HG03045 (cell line): ENCODE measurements at regions not wholly inside any gene's neighbourhood (a gene's known extent, or its start where the extent isn't known, plus 50 kb on each side); places are given as distances from the start of the nearest gene placed in this dataset.

Source experiments
- ATAC-seq: cut with Tn5 transposase; IDR thresholded peaks from one replicate; pipeline ENCODE4 v1.9.1; 2021; ENCODE audit warnings: mild to moderate bottlenecking, moderate library complexity; ENCODE audit not compliant: unreplicated experiment

DNA sequence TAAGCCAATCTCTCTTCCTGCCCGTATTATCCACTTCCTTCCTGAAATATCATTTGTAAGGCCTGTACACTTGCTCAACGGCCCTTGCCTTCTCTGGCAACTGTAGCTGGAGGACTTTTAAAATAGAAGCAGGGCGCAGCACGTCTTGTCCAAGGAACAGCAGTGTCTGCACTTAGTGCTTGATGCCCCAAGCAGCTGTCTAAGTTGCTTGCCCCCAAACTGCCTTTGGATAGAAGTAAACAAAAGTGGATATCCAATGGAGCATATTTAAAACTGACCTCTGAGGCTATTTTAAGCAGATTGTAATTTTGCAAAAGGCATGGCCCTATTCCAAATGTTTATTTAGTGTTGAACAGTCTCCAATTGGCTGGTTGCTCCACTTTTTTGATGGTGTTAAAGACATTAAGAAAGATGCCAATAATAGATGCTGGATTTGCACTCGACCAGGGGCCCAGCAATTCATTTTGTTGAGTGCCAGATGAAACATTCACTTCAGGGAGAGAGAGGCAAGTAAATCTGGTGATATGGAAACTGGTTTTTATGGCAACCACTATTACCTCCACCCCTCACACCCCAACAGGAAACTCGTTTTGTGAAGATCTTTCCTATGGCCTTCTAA, 526.8 kb upstream of the TBL1XR1 start:
- no peak for ATAC-seq

DNA sequence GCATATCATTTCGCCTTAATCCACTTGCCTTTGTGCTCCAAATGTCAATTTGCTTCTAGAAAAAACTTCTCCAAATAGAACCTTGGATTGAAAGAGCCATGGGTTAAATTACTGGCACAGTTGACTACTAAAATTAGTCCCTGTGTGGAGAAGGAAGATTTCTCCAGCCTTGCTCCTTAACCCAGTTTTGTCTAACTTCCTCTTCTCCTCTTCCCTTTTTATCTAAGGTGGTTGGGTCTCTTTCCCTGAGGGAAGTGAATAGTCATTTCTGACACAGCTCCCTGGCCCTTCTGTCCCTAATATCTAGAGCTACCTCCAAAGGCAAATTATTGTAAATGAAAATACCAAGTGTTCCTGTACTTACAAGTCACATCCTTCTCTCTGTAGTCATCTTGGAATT, 527.9 kb upstream of the TBL1XR1 start:
- no peak for ATAC-seq

DNA sequence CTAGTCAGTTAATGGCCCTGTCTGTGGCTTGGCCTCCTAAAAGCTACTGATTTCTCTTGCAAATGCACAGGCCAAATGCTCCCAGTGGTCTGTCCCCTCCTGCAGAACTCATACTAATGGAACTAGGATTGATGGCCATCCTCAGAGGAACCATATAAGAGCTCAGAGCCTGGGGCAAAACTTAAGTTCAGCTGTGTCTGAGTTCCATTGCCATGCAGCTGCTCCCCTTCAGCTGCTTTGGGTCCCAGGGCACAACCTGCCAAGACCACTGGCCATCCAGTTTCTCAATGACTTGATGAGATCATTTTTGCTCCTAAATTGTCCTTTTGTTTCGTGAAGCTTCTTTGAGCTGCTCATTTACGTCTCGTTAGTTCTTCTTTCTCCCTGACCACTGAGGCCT, 529.5 kb upstream of the TBL1XR1 start:
- ATAC-seq, result no peak

GRCh38 chr3:177729956-177730681, 532.8 kb upstream of the TBL1XR1 start:
- ATAC-seq, result no peak

- no peak for ATAC-seq
Observed at GRCh38 chr3:177730814-177731213, 533.5 kb upstream of the TBL1XR1 start.

DNA sequence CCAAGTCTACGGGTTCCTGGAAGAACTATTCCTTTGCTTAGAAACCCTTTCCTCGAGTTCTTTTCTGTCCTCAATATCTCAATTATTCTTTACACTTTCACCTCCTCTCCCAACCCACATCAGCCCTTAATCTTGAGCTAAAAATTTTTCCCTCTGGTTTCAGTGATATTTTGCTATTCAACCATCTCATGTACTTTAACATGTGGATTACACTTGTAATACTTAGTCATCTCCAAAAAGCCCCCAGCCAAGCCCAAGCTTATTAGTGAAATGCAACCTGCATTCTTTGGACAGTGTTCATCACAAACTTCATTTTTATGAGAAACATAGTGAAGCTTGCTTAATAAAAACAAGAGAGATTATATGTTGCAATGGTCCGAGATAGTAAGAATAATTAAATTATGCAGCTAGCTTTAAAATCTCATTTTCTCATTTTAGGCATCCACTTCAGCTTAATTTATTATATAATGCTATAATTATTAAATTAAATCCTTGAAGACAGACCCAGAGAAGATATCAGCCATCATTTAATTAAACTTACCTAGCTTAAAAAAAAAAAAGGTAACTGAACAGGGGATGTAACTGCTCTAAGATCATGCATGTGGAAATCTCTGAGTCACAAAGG, 534.5 kb upstream of the TBL1XR1 start:
- no peak for ATAC-seq

GRCh38 chr3:177733233-177733632, 536.0 kb upstream of the TBL1XR1 start:
- ATAC-seq, result no peak

- ATAC-seq, result no peak
Observed at GRCh38 chr3:177733936-177734335, 536.7 kb upstream of the TBL1XR1 start.

GRCh38 chr3:177735431-177735830, 538.1 kb upstream of the TBL1XR1 start:
- no peak for ATAC-seq

GRCh38 chr3:177739461-177739860, 542.2 kb upstream of the TBL1XR1 start:
- no peak for ATAC-seq

GRCh38 chr3:177740254-177740653, 543.0 kb upstream of the TBL1XR1 start:
- ATAC-seq, result no peak

DNA sequence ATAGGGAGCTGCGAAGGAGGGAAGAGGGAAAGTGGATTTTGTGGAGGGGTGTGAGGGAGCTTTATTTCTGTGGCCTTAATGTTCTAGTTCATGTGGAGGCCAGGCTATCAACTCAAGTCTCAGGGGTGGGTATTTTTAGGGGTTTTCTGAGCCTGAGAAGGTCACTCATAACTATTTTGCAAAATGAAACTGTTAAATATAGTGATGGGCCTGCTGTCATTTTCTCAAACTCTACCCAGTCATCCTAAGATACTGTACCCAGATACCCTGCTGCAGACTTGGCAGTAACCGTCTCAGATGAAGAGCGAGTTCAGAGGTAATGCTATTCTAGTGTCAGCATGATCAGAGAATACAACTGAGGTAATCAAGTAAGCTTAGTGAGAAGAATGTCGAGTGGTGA, 545.0 kb upstream of the TBL1XR1 start:
- ATAC-seq, result peak; percentile 71

DNA sequence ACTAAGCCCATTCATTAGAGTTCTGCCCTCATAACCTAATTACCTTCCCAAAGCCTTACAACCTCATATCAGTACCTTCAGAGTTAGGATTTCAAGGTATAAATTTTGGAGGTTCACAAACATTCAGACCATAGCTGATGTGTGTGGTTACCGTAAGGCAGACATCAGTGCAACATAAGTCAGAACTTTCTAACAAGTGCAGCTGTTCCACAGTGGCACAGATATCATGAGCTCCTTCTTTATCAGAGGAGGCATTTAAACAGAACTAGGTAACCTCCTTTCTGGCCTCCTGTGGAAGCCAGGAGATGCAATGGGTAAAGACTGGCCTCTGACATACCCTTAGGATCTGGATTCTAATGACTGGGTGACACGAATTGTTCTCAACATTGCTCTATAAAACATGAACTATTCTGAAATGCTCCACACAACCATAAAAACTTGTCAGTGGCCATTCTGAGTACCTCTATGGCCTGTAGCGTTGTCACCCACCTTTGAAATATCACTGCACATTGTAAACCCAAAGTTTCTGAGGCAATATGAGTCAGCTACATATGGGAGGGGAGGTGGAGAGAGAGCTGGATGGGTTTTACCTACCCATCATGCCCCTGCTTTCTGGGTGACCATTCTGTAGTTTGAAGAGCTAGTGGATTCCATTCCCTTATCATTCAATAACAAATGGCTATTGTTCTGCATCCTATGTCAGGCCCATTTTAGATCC, 546.0 kb upstream of the TBL1XR1 start:
- no peak for ATAC-seq

DNA sequence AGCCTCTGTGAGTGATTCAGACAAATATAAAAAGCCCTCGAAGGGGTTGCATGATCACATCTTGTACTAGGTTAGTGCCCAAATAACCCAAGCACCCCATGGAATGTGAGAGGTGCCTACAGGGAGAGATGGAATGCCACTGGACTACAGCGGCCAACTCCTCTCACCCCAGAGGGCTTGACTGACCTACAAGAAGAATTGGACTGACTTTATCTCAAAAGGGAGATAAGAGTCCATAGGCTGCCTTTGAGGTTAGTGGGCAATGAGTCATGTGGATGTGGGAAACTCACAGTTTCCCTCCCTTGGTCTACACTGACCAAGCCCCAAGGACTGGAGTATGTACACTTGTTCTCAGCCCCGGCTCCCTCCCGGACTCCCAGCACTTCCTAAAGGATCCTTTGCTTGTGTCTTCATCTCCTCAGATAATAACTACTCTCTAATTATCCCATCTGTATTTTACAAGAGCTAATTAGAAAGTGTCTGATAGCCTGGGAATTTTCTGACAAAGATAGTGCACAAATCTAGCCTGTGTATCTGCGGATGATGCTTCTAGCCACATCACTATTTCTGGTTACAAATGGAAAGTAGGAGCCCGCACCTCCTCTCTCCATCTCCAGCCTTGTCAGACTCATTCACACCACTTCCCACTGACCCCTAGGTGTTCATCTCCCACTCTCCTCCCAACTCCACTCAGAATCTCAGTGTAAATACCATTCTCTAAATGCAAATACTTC, 547.8 kb upstream of the TBL1XR1 start:
- no peak for ATAC-seq

GRCh38 chr3:177745607-177746005, 548.3 kb upstream of the TBL1XR1 start:
- no peak for ATAC-seq

- ATAC-seq, result no peak
Observed at GRCh38 chr3:177746337-177746933, 549.2 kb upstream of the TBL1XR1 start.

- no peak for ATAC-seq
Observed at GRCh38 chr3:177749836-177750235, 552.6 kb upstream of the TBL1XR1 start.

GRCh38 chr3:177750436-177750835, 553.2 kb upstream of the TBL1XR1 start:
- no peak for ATAC-seq

- ATAC-seq, result peak; percentile 65
Observed at GRCh38 chr3:177751770-177752169, 554.5 kb upstream of the TBL1XR1 start.

DNA sequence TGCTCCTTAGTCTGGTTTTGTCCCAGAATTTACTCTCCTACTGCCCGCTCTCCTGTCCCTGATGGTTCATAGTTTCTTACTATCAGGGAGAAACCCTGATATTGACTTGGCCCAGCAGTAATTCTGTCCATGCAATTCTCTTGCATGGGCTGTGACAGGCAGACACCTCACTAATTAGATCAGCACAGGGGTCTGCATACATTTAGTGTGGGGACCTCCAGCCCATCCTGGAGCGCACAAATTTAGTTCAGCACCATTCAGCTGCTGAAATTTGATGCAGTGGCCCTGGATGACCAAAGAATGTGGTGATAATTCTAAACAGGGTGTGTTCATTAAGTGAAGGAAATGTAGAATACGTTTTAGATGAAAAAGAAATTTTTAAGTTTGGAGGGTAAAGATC, 555.5 kb upstream of the TBL1XR1 start:
- ATAC-seq, result no peak
